ENCODE measurements at regions not wholly inside any gene's neighbourhood (a gene's known extent, or its start where the extent isn't known, plus 50 kb on each side); places are given as distances from the start of the nearest gene placed in this dataset.

DNA sequence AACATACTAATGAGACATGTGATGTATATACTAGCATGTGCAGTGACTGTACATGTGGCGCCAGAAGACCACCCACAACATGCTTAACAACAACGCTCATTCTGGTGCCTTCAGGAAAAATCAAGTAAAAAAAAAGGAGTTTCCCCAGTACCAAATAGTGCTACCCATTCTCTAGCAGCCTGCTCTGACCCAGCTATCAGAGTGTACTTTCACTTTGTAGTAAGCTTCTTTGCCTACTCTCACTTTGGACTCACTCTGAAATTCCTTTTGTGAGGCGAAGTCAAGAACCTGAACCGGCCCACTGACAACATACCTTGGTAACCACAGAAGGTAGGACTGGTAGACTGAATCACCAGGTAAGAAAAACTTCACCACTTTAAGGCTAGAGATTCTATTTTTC is 1100.0 kb downstream of the GRIK2 start:
- DNase-seq = no peak

GRCh38 chr6:102488729-102489128 is 1095.2 kb downstream of the GRIK2 start:
- DNase-seq = no peak

- no peak for DNase-seq
Observed at GRCh38 chr6:102485480-102485879, 1092.0 kb downstream of the GRIK2 start.

DNA sequence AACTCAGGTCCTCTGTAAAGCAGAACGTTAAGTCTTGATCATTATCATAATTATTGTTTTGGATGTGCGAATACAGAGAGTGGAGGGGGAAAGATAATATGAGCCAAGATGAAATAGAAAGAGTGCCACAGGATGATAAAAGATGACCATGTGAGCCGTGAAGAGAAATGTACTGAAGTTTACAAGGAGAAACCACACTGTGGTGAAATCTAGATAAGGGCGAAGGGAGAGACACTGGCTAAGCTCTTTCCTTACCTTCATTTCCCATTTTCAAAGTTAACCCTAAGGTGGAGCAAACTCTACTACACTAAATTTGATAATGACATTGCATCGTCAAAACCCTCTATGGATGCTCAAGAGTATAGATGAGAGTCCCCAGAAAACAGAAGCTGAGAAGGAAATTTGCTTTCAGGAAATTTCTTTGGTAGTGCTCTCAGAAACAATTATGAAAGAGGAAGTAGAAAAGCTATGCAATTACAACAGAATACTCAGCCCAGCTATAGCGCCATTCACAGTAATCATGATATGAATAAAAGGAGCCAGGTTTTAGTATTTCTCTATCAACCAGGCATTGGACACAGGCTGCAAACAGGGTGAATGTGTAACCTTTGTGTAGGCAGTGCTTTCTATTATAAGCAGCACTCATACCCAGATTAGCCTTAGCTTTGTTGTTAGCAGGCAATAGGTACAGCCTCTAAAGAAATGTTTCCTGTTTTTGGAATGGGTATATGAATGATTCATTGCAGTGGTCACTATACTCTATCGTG is 1080.7 kb downstream of the GRIK2 start:
- no peak for DNase-seq

DNA sequence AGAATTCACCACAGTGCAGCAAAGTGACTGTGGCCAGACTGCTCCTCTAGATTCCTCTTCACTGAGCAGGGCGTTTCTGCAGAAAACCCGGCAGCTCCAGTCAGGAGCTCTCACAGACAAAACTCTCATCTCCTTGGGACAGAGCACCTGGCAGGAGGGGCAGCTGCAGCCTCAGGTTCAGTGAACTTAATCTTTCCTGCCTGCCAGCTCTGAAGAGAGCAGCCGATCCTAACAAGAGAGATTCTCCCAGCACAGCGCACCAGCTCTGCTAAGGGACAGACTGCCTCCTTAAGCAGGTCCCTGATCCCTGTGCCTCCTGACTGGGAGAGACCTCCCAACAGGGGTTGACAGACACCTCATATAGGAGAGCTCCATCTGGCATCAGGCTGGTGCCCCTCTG is 1065.5 kb downstream of the GRIK2 start:
- DNase-seq = no peak

GRCh38 chr6:102438171-102438570 is 1044.7 kb downstream of the GRIK2 start:
- DNase-seq = no peak

DNA sequence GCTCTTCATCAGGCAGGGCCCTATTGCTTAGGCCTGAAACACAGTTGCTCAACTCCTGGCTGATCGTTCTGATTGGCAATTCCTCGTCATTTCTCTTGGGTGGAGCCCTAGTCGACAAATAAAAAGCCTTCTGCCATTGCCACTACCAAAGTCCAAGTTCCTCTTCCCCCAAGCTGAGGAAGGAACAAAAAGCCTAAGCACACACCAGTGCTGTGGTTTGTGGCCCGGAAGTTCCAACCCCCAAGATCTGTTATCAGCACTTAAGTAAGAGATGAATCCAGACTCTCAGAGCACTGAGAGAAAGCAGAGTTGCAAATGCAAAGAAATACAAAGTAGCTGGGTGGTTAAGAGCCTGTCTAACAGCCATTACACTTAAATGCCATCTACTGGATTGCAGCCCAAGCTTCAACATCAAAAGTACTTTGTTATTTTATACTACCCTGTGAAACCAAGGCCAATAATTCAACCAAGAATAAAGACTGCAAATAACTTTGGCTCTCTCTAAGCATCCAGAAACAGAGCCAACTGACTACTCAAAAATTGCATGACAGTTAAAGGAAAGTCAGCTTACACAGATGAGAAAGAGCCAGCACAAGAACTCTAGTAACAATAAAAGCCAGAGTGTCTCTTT is 1024.0 kb downstream of the GRIK2 start:
- no peak for DNase-seq

GRCh38 chr6:102415891-102416290 is 1022.4 kb downstream of the GRIK2 start:
- DNase-seq = no peak

DNA sequence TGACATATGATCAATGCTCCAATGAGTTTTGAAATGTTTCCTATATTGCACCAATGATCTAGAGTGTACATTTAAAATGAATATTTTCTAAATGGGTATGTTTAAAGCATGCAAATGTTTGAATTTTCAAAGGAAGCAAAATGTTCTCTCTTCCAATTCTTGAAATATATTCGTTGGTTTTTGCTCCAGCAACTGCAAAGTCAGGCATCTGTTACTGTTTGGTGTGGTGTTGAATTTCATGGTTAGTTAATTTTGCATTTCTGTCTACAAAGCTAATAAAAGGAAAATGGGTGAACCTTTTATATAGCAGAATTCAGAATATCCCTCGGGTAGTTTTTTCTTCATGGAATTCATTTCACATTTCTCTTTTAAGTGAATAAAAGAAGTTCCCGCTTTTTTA is 1018.3 kb downstream of the GRIK2 start:
- DNase-seq = no peak

DNA sequence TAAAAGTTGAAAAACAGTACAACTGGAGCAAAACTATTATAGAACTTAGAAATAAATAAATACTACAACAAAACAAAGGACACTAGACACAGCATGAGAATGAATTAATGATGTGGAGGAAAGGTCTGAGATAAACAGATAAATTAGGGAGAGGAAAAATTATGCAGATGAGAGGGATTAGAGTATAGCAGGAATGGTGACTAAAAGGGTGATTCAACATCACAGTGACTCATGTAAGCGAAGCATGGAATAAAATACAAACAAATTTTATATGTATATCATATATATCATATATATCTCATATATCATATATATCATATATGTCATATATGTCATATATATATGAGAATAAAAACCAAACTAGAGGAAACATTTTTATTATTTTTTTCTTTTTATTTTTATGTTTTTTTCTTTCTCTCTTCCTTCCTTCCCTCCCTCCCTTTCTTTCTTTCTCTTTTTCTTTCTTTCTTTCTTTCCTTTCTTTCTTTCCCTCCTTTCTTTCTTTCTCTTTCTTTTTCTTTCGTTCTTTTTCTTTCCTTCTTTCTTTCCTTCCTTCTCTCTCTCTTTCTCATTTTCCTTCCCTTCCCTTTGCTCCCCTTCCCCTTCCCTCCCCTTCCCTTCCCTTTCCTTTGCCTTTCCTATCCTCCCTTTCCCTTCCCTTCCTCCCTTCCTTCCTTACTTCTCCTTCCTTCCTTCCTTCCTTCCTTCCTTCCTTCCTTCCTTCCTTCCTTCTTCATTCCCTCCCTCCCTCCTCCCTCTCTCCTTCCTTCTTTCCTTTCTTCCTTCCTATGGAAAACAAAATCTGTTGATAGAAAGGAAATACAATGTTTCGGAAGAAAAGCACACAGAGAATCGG is 1014.6 kb downstream of the GRIK2 start:
- DNase-seq = no peak

- no peak for DNase-seq
Observed at GRCh38 chr6:102405860-102406259, 1012.4 kb downstream of the GRIK2 start.

DNA sequence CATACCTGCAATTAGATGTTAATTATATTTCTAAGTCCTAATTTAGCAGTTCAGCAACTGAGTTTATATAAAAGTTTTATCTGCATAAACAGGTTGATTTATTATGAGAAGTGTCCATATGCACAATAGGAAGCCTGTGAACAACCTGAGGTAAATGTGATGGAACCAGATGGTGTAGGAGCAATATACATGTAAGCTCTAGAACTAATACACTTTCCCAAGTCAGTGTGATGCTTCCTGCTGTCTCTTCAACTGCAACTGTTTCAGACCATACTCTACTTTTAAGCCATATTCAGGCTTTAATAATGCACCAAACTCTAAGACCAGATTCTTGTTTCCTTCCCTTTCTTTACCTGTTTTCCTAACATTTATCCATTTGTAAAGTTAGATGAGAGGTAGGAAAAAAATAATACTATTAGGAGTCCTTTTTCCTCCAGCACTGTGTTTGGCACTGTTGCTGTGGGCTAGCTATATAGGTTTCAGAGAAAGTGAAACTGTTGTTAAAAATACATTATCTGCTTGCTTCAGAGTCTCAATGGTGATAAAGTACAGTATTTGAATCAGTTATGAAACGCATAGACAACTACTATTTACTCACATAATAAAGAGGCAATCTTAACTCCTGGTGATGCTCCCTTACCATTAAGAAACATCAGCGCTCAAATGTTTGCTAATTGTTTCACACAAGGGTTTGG is 1009.3 kb downstream of the GRIK2 start:
- no peak for DNase-seq

DNA sequence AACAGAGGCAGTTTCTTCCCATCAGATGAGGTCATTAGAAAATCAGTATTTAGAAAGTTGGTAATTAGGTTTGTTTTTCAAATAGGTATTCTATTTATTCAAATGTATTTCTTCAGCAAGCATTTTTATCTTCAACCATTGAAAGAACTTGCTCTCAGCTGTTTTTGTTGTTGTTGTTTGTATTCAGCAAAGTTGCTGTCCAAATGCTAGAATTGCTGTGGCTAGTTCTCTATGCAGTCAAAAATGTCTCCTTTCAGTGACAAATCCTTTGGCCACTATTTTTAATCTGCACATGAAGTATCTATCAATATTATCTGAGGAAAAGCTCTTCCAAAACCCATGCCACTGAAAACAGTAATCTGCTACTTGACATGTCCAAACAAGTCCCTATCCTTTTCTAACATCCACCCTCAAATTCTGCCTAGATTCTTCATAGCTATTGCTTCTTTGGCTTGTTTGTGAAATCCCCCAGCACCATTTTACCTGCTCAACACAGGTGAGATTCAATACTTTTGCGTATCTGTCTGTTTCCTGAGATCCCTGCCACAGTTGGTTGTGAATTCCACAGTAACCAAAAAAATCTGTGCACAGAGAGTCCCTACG is 1005.4 kb downstream of the GRIK2 start:
- DNase-seq = no peak

GRCh38 chr6:102390541-102390940 is 997.0 kb downstream of the GRIK2 start:
- no peak for DNase-seq

- DNase-seq = no peak
Observed at GRCh38 chr6:102389994-102390393, 996.5 kb downstream of the GRIK2 start.

DNA sequence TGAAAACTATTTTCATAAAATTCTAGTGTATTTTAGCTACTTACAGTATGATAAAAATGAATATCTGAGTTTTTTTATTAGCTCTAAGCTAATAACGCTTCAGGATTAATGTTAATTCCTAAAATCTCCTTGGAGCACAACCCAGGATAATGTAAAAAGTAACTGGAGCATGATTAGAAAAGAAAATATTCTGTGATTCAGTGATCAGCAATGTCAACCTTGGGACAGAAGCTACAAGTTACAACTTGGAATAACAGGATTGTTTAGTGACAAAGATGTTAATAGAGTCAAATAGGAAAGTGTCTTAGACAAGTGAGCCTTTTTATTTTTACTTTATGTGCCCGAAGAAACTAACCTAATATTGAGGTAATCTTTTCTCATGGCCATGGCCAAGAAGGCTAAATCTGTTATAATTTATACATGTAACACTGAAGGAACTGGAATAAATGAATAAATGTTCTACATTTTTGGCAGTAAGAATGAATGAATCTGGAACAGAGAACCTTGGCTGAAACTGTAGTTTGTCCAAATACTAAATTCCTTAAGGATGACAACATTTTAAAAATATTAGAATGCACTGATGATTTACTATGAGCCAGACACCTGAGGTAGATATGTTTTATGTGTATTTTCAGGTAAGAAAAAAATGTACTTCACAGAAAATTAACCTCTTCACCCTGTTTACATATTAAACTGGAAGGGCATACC is 994.0 kb downstream of the GRIK2 start:
- DNase-seq = no peak

- DNase-seq = no peak
Observed at GRCh38 chr6:102381203-102381602, 987.7 kb downstream of the GRIK2 start.

GRCh38 chr6:102356170-102356569 is 962.7 kb downstream of the GRIK2 start:
- DNase-seq = no peak

DNA sequence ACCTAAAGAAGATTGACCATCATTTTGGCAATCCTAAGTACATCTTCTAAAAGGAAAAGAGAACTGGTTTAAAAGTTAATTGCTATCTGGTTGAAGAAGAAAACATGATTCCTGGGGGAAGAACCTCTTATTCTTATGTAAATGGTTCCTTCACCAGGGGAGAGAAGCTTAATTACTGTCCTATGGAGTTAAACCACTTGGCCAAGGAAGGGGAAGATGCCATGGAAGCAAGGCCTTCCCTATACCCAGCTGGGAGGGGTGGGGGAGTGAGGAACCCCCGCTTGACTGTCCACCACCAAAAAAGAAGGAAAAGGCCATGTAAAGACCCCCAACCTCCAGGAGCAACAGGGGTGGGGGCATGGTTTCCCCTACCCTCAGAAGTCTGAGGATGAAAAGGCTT is 962.1 kb downstream of the GRIK2 start:
- DNase-seq = no peak

DNA sequence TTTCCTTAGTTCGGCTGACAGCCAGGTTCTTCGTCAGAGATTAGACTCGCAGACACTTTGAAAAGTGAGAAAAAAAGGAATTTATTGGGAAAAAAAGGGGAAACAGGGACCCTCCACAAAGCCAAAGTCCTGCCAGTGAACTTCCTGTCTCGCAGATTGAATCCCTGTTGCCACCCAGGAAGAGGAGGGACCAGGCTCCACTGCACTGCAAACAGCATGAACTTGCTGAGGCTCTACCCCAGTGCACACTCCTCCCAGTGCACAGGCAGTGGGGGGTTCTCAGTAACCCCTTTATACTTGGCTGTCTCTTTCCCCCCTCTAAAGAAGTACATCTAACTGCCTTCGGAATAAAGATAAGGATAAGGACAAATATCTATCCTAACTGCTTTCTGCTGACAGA is 959.0 kb downstream of the GRIK2 start:
- no peak for DNase-seq

DNA sequence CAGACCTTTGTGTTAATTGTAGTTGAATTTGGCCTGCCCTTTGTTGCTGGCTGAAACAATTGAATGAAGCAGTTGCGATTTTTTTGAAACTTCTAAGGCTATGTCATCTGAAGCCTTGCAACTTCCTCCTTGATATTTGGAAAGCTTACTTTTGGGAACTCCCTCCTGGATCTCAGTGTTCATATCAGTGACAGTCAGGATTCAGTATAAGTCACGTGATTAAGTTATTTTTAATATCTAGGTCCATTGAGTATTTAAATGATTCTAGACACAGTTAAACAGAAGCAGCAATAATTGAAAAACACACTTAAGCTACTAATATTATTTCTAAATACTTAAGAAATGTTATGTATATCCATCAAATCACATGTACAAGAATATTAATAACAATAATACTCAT is 951.3 kb downstream of the GRIK2 start:
- no peak for DNase-seq

DNA sequence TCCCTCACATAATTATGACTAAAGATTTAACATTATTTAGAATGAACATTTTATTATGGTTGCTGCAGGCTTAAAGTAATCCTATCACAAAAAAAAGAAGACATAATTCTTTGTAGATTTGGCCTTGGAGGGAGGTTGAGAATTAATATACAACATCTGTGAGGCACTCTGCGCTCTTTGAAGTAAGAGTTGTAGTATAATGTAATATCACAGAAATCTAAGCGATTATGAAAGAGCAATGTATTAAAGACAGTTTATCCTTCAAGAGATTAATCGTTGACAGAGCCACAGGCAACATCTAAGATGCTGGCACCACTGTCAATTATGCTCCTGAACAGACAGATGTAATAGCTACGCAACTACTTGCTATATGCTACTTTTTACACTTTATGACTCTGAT is 946.8 kb downstream of the GRIK2 start:
- DNase-seq = no peak

All from left hindlimb (tissue), 1 donor.